ENCODE measurements at regions not wholly inside any gene's neighbourhood (a gene's known extent, or its start where the extent isn't known, plus 50 kb on each side); places are given as distances from the start of the nearest gene placed in this dataset.

DNA sequence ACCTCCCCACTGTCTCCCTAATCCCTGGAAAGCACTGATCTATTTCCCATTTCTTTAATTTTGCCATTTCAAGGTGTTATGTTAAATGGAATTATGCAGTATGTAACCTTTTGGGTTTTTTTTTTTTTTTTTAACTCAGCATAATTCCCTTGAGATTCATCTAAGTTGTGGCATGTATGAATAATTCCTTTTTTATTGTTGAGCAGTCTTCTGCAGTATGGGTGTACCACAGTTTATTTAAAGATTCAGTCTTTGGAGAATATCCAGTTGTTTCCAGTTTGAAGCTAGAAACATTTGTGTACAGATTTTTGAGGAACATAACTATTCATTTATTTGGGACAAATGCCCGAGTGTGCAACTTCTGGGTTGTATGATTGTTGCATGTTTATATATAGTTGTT lies 162.2 kb upstream of the FAM78B start:
- TF ChIP-seq, protein P1, sequence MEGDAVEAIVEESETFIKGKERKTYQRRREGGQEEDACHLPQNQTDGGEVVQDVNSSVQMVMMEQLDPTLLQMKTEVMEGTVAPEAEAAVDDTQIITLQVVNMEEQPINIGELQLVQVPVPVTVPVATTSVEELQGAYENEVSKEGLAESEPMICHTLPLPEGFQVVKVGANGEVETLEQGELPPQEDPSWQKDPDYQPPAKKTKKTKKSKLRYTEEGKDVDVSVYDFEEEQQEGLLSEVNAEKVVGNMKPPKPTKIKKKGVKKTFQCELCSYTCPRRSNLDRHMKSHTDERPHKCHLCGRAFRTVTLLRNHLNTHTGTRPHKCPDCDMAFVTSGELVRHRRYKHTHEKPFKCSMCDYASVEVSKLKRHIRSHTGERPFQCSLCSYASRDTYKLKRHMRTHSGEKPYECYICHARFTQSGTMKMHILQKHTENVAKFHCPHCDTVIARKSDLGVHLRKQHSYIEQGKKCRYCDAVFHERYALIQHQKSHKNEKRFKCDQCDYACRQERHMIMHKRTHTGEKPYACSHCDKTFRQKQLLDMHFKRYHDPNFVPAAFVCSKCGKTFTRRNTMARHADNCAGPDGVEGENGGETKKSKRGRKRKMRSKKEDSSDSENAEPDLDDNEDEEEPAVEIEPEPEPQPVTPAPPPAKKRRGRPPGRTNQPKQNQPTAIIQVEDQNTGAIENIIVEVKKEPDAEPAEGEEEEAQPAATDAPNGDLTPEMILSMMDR (IDR thresholded peaks at IDR 0.05; ENCODE audit: extremely low read depth in 1 of 2, insufficient read depth in 1 of 2, low read depth in 1 of 2, low read length in 2 of 2), result no peak
- TF ChIP-seq POLR2A (IDR thresholded peaks at IDR 0.05; ENCODE audit: low read depth, low read length) (no peak), MYC (IDR thresholded peaks at IDR 0.05; ENCODE audit: low read depth, low read length) (no peak)

Measured in endothelial cell of umbilical vein (primary cell).